HG02678 (cell line): ENCODE measurements at regions not wholly inside any gene's neighbourhood (a gene's known extent, or its start where the extent isn't known, plus 50 kb on each side); places are given as distances from the start of the nearest gene placed in this dataset.
"Not testable (repeated sequence)": the region's sequence is repeated elsewhere in the genome, so short reads cannot be mapped to it uniquely, and the experiment has no call there.

Experiments used
- ATAC-seq: cut with Tn5 transposase; IDR thresholded peaks from one replicate; pipeline ENCODE4 v1.9.1; 2021; ENCODE audit warnings: mild to moderate bottlenecking, moderate library complexity; ENCODE audit not compliant: unreplicated experiment

DNA sequence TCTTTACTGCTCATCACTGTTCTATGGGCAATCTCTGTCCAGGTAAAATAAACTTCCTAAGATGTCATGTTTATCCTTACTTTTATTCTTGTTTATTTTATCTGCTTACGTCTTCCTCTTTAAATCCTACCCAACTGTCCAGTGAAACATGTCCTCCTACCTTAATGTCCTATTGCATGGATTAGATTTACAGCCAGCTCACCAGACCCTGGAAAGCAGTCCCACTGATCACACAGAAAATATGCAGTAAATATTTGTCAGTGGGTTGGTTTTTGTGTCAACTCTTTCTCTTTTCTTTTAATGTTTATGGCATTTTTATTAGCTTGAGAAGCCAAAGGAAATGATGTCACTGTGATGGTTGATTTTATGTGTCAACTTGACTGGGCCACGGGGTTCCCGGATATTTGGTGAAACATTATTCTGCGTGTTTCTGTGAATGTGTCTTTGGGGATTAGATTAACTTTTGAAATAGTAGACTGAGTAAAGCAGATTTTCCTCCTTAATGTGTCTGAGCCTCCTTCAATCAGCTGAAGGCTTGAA is 258.3 kb downstream of the SRGAP2C start:
- ATAC-seq = no peak

DNA sequence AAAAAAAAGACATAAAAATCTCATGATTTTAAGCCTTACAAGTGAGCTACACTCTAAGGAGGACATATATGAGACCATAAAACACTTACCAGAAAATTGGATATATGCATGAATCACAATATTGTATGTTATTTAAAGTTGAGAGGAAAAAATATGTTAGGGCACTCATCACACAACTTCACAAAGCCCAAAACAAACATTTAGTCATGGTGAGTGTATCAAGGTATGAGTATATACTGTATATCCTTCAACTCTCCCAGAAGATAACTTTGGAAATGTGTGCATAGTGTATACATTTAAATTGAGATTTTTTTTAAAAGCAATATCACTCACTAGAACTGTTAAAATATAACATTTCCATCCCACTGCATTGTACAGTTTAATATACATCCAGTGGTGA is 259.3 kb downstream of the SRGAP2C start:
- no peak for ATAC-seq

DNA sequence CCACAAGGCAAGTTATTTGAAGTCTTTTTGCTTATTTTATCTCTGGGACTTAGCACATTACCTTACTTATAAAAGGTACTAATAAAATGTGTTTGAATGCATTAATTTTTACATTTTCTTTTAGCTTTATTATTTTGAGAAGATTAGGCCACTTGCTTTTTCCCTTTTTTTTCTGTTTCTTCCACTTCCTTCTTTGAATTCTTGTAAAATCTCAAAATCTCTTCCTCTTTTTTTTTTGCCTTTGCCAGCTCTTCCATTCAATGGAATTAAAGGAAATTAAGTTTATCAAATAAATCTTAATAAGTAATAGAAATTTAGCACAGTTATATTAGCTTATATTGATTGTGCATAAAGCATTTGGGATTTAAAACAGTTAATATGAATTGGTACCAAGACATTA is 260.9 kb downstream of the SRGAP2C start:
- ATAC-seq = no peak

DNA sequence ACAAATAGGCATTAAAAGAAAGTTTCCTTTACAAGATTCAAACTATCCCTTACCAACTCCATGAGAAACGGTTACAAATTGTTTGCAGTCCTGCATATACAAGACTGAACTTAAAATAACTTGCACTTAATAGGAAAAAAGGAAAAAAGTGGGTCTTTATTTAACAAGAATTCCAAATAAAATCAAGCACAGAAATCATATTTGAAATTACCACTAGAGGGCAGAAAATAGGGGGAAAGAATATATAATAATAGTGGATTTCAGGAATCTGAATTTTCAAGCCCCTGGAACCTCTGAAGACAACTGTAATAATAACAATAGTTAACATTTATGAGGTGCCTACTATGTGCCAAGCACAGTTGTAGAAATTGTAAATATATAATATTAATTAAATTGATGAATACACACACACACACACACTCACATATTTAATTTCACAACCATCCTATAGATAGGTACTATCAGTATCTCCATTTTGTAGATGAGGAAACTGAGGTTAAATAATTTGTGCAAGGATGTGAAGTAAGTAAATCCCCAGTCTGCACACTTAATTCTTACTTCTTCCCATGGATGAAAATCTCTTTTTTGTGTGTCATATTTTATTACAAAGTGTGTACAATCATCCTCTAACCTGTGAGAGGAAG is 262.6 kb downstream of the SRGAP2C start:
- not testable (repeated sequence) for ATAC-seq

DNA sequence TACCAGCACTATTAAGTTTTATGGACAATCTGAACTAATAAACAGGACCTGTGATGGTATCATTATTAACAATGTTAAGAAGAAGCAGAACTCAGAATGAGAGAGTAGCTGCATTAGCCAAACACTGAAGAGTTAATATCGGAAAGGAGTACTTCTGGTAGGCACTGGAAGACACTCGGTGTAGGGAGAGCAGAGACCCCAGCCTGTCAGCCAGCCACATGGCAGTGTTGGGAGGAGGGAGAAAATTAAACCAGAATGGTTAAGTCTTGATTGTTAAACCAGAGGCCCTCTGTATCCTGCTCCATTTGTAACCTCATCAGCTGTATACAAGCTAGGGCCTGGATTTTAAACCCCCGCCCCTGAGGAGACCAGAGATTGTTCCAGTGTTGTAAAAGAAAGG is 263.3 kb downstream of the SRGAP2C start:
- ATAC-seq = not testable (repeated sequence)

DNA sequence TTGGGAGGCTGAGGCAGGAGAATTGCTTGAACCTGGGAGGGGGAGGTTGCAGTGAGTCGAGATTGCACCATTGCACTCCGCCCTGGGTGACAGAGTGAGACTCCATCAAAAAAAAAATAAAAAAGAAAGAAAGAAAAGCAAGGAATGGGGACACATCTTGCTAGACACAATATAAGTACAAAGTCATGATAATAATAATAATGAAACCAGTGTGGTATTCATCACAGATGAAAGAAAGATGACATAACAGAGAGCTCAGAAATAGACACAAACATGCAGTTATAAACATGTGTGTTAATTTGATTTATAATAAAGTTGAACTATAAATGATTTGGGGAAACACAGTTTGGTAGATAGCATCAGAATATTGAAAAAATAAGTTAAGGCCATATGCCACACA is 264.1 kb downstream of the SRGAP2C start:
- ATAC-seq = no peak

DNA sequence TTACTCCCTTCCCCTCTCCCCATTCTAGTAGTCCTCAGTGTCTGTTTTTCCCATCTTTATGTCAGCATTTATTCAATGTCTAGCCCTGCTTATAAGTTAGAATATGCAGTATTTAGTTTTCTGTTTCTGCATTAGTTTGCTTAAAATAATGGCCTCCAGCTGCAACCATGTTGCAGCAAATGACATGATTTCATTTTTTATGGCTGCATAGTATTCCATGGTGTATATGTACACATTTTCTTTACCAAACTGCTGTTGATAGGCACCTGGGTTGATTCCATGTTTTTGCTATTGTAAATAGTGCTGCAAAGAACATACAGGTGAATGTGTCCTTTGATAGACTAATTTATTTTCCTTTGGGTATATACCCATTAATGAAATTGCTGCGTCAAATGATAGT is 267.7 kb downstream of the SRGAP2C start:
- no peak for ATAC-seq

DNA sequence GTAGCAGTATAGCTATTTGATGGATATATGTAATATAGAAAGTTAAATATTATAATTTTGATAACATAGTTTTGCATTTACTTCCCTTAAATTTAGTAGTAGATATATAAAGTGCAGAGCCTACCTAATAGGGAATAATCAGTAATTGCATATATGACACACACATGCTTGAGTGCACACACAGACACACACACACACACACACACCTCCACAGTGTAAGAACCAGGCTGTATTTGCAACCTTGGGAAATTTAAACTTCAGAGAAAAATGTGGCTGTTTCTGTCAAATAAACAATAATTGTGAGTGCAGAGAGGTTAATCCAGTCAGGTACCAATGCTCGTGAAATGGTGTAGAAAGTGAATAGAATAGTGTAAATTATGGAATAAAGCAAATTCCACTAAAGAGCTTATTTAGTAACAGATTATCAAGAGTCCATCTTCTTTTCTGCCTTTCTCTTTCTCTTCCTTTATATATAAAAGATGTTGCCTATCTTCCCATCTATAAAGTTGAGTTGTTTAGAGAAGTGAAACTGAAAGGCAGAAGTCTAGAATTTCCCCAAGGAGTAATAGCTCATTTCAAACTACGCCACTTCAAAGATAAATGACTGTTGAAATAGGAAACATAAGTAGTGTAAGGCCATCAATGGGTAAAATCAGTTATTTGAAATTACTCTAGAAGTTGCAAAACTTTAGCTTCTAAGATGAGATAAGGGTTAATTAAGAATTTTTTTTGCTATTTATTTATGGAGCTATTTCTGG is 273.7 kb downstream of the SRGAP2C start:
- ATAC-seq = peak; percentile 100

DNA sequence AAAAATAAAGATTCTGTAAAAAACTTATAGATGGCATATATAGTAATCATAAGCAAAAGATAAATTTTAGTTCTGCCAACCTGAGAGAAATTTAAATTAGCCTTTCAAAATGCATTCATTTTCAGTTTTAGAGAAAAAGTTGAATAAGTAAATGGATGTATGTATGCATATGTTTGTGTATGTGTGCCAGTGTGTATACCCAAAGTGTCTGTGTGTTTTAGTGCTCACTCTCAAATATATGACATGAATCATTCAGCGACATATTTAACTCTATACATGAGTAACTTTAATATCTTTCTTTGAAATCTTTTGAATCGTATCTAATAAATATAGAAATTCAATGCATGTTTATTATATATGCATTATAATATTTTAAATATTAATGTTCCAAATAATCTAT is 274.5 kb downstream of the SRGAP2C start:
- no peak for ATAC-seq

DNA sequence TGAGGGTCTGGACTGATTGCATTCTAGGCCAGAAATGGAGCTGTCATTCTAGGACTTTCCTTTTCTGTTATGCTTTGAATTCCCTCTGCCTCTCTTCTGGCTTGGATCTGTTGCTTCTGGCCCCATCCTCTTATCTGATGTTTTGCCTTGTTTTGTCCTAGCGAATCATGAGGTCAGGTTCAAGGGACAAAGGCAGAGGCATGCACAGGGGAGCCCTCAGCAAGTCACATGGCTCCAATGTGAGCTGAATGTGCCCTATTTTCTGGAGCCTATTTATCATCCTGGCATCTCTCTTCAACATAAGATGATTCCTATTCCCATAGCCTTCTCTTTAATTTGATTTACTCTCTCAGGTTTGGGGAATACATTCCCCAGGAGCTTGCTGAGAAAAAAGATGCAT is 284.6 kb downstream of the SRGAP2C start:
- ATAC-seq = not testable (repeated sequence)

DNA sequence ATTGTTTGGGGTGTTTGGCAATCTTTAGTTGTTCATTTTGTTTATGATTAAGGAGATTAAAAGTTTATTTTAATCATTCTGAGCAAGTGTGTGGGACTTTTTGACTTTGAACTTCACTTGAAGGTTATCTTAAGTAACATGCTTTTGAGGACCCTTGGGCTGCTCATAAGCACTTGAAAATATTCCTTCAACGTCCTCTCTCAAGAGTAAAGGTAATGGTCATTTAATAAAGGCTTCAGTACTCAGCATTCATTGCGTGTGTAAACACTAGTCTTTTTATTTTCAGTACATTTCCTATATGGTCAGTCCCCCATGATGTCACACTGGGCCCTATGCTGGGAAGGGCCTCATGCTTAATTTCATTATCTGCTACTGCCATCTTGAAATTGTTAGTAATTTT is 285.6 kb downstream of the SRGAP2C start:
- ATAC-seq = not testable (repeated sequence)

DNA sequence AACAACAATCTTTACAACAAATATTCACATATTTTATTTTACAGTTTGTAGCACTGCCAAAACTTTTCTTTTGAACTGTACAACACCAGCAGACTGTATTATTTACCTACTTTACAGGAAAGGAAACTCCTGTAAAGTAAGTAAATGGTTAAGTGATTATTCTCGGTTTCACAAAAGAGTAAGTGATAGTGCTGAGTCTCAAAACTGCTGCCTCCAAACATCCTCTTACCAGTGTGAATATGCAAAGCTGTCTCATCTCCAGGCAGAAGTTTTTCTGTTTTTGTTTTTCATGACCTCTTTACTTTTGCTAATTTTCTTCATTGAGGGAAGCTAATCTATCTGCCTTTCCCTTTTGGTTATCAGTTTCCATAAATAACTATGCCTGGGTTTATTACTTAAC is 286.7 kb downstream of the SRGAP2C start:
- peak; percentile 87 for ATAC-seq

DNA sequence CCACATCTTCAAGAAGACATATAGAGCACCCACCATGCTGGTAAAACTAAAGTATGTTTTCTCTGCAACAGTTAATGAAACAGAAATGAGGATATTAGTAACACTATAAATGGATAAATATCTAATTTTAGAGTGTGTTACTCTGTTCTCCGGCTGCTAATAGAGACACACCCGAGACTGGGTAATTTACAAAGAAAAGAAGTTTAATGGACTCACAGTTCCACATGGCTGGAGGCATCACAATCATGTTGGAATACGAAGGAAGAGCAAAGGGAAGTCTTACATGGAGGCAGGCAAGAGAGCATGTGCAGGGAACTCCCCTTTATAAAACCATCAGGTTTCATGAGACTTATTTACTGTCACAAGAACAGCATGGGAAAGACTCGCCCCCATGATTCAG is 287.2 kb downstream of the SRGAP2C start:
- ATAC-seq = no peak

DNA sequence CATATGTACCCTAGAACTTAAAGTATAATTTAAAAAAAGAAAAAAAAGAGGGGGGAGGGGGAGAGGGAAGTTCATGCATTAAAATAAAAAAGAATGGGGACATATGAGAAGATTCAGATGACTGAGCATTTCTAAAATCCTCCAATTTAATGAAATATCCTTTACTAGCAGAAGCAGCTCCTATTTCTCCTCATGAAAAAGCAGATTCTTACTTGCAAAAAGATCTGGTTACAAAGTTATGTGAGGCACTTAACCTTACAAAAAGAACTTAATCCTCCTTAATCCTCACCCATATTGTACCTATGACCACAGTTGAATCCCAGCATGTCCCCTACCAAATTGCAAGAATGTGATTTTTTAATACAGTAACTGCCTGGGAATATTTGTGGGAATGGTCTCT is 298.5 kb downstream of the SRGAP2C start:
- ATAC-seq = no peak

DNA sequence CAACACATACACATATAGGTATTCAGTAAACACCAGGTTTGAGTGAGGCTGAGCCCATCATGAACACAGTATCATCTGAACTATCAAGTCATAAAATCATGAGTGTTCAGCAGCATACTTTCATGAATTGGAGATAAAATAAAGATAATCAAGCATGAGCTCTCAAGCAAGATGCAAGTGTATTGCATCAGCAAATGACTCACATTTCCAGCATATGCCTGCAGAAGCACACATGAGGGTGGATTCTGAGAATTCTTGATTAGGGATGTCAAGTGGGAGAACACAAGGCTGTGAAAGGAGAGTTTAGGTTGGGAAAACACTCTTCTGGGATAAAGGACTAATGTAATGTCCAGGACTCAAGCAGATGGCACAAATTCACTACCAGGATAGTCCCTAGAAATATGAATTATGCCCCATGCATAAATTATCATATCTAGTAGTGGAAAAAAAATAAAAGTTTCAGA is 299.2 kb downstream of the SRGAP2C start:
- no peak for ATAC-seq

DNA sequence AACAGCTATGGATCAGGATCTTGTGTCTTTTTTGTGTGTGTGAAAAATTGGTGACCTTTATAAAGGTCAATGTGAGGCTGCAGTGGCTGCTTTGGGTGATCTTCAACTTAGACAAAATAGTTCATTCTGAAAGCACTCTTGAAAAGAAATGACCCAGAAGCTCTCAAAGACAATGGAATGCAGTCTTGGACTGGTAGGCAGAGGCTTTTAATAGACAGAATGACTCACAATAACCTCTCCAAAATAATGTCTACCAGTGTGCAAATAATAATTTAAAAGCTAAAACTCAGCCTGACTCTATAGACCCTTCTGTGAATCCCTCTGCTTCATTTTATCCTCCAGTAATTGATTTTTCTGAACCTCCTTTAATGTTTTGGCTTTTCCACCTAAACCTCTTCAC is 310.0 kb downstream of the SRGAP2C start:
- not testable (repeated sequence) for ATAC-seq

DNA sequence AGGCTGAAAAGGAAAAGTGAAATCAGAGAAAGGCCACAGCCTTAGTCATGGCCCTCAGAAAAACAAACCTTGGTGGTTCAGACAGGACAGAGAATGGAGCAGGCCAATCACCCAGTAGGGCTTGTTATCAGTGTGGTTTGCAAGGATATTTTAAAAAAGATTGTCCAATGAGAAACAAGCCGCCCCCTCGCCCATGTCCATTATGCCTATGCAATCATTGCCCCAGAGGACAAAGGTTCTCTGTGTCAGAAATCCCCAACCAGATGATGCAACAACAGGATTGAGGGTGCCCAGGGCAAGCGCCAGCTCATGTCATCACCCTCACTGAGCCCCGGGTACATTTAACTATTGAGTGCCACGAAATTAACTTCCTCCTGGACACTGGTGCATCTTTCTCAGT is 326.7 kb downstream of the SRGAP2C start:
- not testable (repeated sequence) for ATAC-seq

DNA sequence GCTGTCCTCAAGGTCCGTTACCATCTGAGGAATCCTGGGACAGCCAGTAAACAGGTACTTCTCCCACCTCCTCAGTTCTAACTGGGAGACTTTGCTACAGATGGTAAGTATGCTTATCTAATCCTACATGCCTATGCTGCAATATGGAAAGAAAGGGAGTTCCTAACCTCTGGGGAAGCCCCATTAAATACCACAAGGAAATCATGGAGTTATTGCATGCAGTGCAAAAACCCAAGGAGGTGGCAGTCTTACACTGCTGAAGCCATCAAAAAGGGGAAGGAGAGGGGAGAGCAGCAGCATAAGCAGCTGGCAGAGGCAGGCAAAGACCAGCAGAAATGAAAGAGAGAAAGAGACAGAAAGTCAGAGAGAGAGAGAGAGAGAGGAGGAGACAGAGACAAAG is 327.1 kb downstream of the SRGAP2C start:
- not testable (repeated sequence) for ATAC-seq

DNA sequence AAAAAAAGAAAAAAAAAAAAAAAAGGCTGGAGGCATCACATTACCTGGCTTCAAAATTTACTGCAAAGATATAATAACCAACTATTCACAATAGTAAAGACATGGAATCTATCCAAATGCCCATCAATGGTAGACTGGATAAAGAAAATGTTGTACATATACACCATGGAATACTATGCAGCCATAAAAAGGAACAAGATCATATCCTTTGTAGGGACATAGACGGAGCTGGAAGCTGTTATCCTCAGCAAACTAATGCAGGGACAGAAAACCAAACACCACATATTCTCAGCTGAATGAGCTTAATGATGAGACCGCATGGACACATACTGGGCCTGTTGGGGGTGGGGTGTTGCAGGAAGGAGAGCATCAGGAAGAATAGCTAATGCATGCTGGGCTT is 330.5 kb downstream of the SRGAP2C start:
- no peak for ATAC-seq

DNA sequence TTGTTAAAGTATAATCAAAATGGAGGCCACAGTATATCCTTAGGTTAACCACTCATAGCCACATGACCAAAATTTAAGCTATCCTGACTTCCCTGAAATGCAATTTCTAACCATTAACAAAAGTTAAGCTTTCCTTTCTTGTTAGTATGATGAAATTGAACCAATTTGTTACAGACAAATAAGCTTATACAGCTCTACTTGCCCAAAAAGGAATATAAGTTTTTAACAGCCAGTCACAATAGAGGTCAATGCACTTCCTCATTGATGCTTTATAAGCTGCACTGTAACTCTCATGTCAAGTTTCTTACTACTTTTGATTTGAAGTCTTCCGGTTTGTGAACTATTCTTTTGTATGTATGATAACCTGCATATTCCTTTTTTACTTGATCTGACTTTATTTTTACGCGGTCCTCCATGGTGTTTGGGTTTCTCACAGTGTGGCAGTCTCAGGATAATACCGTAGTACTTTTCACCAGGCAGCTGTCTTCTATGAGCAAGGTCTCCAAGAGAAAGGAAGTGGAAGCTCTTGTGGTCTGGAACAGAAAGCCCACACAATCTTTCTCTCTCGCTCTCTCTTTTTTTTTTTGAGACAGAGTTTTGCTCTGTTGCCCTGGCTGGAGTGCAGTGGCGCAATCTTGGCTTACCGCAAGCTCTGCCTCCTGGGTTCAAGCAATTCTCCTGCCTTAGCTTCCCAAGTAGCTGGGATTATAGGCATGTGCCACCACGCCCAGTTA is 331.6 kb downstream of the SRGAP2C start:
- ATAC-seq = peak; percentile 85

DNA sequence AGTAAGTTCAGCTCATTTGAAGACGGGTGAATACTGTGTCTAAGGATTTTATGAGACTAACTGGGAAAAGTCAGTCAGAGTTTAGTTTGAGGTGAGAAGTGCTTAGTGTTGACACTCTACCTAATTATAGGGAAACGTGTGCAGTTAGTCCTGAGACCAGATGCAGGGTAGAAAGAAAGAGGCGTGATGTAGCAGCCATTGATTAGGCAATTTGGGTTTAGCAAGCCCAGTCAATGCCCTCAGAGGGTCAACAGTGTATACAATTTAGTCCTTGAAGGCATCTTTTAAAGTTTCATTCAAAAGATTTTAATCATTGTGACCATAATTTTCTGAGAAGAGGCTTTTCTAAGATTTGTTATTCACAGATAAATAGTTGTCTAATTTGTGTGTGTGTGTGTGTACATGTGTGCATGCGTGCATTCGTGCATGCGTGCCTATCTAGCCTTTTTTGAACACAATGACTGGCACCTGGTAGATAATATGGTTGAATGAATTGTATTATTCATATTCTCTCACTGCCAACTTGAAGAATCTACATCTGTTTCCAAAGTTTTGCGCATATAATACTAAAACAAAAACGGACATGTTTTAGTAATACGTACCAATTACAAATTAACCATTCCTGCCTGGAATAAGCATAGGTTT is 332.9 kb downstream of the SRGAP2C start:
- no peak for ATAC-seq
